GM10248 (cell line): ENCODE measurements at regions not wholly inside any gene's neighbourhood (a gene's known extent, or its start where the extent isn't known, plus 50 kb on each side); places are given as distances from the start of the nearest gene placed in this dataset.

Experiments
- CTCF ChIA-PET: fragments of 300-600 bp; sonication (Branson Sonifier 250); formaldehyde crosslinking; extraction: SDS; loops from one replicate; lab custom pipeline; 2021; ENCODE audit warnings: antibody characterized with exemption; lab: Yijun Ruan, JAX
- POLR2A ChIA-PET: fragments of 350-650 bp; sonication (Branson Sonifier 250); formaldehyde crosslinking; extraction: SDS; loops from one replicate; lab custom pipeline; 2020; ENCODE audit warnings: antibody characterized with exemption; lab: Yijun Ruan, JAX
- DNase-seq: peaks from one replicate; pipeline ENCODE4 v3.0.0; 2012; ENCODE audit errors: extremely low spot score
- CTCF ChIP-seq: IDR thresholded peaks from 2 replicates; pipeline ENCODE4 v1.5.1; 2012; ENCODE audit warnings: mild to moderate bottlenecking, low read depth; ENCODE audit errors: extremely low read depth, missing control alignments, control extremely low read depth

DNA sequence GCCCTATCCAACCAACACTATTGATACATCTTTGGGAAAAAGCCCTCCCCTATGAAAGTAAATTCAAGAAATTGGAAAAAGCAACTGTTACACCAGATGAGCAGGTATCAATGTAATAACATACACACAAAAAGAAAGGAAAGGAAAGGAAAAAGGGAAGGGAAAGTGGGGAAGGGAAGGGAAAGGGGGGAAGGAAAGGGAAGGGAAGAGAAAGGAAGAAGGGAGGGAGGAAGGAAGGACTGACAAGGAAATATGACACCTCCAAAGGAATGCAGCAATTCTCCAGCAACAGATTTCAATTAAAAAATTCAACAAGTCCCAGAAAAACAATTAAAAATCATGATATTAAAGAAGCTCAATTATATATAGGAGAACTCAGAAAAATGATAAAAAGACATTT, 176.9 kb upstream of the OPRM1 start:
- ChIA-PET CTCF (interaction anchor here (1.1 to 1.3 kb wide), 2 partner anchors 9 to 10 kb away, joined by 3 read pairs; no protein-coding TSS in a partner anchor), POLR2A (interaction anchor here (0.6 kb wide), 1 partner anchor 14 kb away, joined by 3 read pairs; no protein-coding TSS in a partner anchor)
- DNase-seq = no peak
- no peak for TF ChIP-seq CTCF

DNA sequence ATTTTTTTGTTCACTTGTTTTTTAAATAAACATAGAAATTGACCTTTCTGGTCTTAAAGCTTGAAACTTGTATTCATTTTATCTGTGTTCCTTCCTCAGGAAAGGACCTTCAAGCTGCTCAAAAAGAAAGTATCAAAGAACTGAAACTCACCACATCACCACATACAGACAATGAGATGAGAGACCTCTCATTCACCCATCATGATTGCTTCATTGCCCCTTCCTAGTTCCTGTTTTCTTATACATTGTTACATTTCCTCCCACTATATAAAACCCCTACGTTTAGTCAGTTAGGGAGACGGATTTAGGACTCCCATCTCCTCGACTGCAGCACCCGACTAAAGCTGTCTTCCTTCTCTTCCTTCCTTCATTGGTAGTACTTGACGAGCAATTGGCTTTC, 180.5 kb upstream of the OPRM1 start:
- DNase-seq = no peak
- TF ChIP-seq CTCF = no peak
- POLR2A ChIA-PET = no interaction called here
- CTCF ChIA-PET = interaction anchor here (1.7 kb wide), 1 partner anchor 9 kb away, joined by 7 read pairs; no protein-coding TSS in a partner anchor

GRCh38 chr6:153856929-153857376, 182.1 kb upstream of the OPRM1 start:
- ChIA-PET CTCF (interaction anchor here (2.1 kb wide), 1 partner anchor 13 kb away, joined by 4 read pairs; no protein-coding TSS in a partner anchor), POLR2A (no interaction called here)
- DNase-seq = no peak
- TF ChIP-seq CTCF = no peak

GRCh38 chr6:153852481-153852880, 186.6 kb upstream of the OPRM1 start:
- CTCF ChIA-PET = interaction anchor here (1.0 kb wide), 1 partner anchor 10 kb away, joined by 3 read pairs; no protein-coding TSS in a partner anchor
- TF ChIP-seq CTCF = no peak
- DNase-seq = no peak
- POLR2A ChIA-PET = no interaction called here

- CTCF ChIA-PET = interaction anchor here (1.0 kb wide), 1 partner anchor 11 kb away, joined by 3 read pairs; no protein-coding TSS in a partner anchor
- TF ChIP-seq CTCF = no peak
- no peak for DNase-seq
- POLR2A ChIA-PET = no interaction called here
These were observed 187.0 kb upstream of the OPRM1 start for GRCh38 chr6:153852034-153852433.

DNA sequence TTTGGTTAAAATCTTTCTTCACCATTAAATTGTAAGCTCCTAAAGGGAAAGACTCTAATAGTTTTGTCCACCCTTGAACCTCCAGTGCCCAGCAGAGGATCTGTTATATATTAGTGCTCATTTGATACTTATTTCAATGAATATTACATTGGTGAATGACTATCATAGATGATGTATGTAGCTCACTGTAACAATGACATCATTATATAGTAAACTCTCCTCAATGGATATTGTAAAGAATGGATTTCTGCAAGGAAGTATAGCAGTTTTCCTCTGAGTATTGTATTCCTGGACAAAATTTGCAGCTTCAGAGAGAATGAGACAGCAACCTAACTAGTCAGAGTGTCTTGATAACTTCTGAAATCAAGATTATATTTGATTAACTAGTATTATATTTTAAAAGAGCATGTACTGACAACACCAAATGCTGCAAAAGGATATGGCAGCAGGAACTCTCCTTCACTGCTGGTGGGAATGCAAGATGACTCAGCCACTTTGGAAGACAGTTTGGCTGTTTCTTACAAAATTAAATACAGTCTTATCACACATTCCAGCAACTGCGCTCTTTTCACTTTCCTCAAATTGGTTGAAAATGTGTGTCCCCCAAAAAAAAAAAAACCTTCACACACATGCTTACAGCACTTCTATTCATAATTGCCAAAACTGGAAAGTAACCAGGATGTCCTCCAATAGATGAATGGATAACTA, 189.8 kb upstream of the OPRM1 start:
- DNase-seq = no peak

More for the DNA sequence above, 189.8 kb upstream of the OPRM1 start:
- no peak for TF ChIP-seq CTCF
- POLR2A ChIA-PET = no interaction called here
- CTCF ChIA-PET = interaction anchor here (0.7 to 1.1 kb wide), 2 partner anchors 9 to 36 kb away, joined by 3 to 7 read pairs; no protein-coding TSS in a partner anchor
